Muscle layer of duodenum (tissue), 2 donors: ENCODE measurements at regions not wholly inside any gene's neighbourhood (a gene's known extent, or its start where the extent isn't known, plus 50 kb on each side); places are given as distances from the start of the nearest gene placed in this dataset.

Experiments
- H3K27ac ChIP-seq: one replicate; pipeline ENCODE4 v1.7.0; 2013; ENCODE audit warnings: mild to moderate bottlenecking, low read length
- H3K27me3 ChIP-seq: one replicate; pipeline ENCODE4 v1.7.0; 2013; ENCODE audit warnings: low read depth, mild to moderate bottlenecking, control low read depth, low read length
- H3K36me3 ChIP-seq, 2 donors: one replicate each; pipeline ENCODE4 v1.7.0; 2013; ENCODE audit warnings: low read length in 2 of 2, control low read depth in 1 of 2, mild to moderate bottlenecking in 1 of 2; ENCODE audit not compliant: insufficient read depth in 2 of 2, control insufficient read depth in 1 of 2
- H3K4me1 ChIP-seq, 2 donors: one replicate each; pipeline ENCODE4 v1.7.0; 2013; ENCODE audit warnings: low read length in 2 of 2, mild to moderate bottlenecking in 2 of 2, control low read depth in 1 of 2, moderate library complexity in 1 of 2; ENCODE audit not compliant: insufficient read depth in 2 of 2, control insufficient read depth in 1 of 2
- H3K4me3 ChIP-seq, 2 donors: one replicate each; pipeline ENCODE4 v1.7.0; 2013; ENCODE audit warnings: low read length in 2 of 2, low read depth in 1 of 2, mild to moderate bottlenecking in 1 of 2
- H3K9me3 ChIP-seq, 2 donors: one replicate each; pipeline ENCODE4 v1.7.0; 2013; ENCODE audit warnings: low read length in 2 of 2, control low read depth in 1 of 2, mild to moderate bottlenecking in 1 of 2; ENCODE audit not compliant: control insufficient read depth in 1 of 2
- donor health status: healthy.

DNA sequence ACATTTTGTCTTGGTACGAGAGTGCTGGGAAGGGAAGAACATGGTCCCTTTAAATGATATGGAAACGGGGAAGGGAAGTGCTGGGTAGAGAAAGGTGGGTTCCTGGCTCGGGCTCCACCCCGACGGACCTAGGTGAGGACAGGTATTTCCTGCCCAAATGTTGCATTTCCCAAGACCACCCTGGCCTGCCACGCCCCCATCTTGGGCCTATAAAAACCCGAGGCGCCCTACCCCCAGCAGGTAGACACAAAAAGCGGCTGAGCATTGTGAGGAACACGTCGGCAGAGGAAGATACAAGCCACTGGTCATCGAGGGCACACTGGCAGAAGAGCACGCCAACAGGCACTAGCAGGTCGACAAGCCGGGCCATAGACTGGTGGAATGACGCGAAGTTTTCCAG is 99.4 kb downstream of the AASDHPPT start:
- H3K4me1 ChIP-seq: no peaks in the 10 kb centered on the region
- no peak overlapping the region for H3K27ac ChIP-seq
- H3K36me3 ChIP-seq: no peaks in the 10 kb centered on the region
- H3K9me3 ChIP-seq: no peaks in the 10 kb centered on the region
- no peak overlapping the region for H3K4me3 ChIP-seq
- no peaks in the 10 kb centered on the region for H3K27me3 ChIP-seq

DNA sequence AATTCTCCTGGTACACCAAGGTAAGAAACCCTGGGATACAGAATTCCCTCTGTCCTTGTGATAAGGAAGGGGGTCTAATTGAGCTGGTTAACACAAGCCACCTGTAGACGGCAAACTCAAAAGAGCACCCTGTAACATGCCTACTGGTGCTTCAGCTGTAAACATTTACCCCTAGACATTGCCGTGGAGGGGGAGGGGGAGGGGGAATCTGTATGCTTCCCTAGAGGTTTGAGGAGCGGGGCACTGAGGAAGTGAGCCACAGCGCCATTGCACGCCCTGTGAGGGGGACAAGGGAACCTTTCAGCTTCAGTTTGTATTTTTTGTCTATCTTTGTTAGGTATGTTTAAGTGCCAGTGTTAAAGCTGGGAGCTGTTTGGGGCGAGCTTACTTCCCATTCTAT is 99.8 kb downstream of the AASDHPPT start:
- Histone ChIP-seq H3K4me3 (no peak overlapping the region), H3K27me3 (no peaks in the 10 kb centered on the region), H3K27ac (no peak overlapping the region), H3K9me3 (no peaks in the 10 kb centered on the region), H3K4me1 (no peaks in the 10 kb centered on the region), H3K36me3 (no peaks in the 10 kb centered on the region)

DNA sequence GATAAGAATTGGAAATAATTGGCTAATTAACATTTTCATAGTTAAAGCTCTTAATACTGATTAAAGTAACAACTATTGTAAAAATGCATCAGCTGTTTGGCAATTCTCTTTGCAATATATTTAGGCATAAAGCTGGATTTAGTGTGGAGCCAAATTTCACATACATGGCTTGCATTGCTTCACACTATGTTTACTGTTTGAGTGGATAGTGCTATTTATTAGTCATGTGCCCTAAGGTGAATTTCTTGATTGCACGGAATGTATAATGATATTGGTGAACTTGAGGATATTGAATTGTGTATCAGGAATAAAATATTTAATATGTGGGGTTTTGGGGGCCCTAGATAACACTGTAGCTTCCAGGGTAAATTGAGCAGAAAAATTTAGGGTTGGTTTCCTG is 100.9 kb downstream of the AASDHPPT start:
- Histone ChIP-seq H3K4me1 (no peaks in the 10 kb centered on the region), H3K9me3 (no peaks in the 10 kb centered on the region), H3K36me3 (no peaks in the 10 kb centered on the region), H3K27ac (no peak overlapping the region), H3K27me3 (no peaks in the 10 kb centered on the region), H3K4me3 (no peak overlapping the region)

DNA sequence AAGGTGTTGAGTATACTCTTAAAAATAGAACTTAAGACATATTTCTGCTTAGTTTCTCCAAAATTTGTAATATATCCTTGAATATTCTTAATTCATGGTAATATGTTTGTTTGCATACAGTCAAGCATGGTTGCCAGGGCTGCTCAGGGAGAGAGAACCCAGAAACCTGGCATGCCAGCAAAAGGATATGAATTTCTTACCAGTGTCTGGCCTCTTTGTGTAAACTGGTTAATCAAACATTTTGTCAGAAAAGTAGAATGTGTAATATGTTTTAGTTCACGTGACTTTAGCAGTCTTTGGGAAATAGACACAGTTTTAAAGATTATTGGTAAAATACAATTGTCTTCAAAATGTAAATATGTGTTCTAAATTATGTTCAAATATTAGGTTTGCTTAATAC is 101.6 kb downstream of the AASDHPPT start:
- H3K4me1 ChIP-seq: no peaks in the 10 kb centered on the region
- H3K4me3 ChIP-seq: no peak overlapping the region
- H3K27ac ChIP-seq: no peak overlapping the region
- no peaks in the 10 kb centered on the region for H3K36me3 ChIP-seq
- no peaks in the 10 kb centered on the region for H3K9me3 ChIP-seq
- no peaks in the 10 kb centered on the region for H3K27me3 ChIP-seq

DNA sequence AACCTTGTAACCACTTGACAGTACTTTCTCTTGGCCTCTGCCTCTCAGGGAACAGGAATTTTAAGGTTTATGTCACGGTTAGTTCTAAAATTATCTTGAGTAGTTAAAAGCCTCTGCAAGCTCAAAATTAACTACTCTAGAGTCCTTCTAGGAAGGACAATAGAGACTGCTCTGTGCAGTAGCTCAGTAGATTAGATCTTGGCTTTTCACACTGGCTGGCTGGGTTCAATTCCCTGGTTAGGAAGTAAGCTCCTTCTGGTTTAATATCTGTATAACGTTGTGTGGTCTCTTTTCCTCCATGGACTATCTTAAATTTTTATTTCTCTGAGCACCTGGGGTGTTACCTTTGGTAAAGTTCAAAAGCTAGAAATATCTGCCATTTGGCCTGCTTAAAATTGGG is 109.2 kb downstream of the AASDHPPT start:
- no peaks in the 10 kb centered on the region for H3K27me3 ChIP-seq
- no peak overlapping the region for H3K27ac ChIP-seq
- H3K36me3 ChIP-seq: no peaks in the 10 kb centered on the region
- H3K4me1 ChIP-seq: no peaks in the 10 kb centered on the region
- no peak overlapping the region for H3K4me3 ChIP-seq
- no peaks in the 10 kb centered on the region for H3K9me3 ChIP-seq

DNA sequence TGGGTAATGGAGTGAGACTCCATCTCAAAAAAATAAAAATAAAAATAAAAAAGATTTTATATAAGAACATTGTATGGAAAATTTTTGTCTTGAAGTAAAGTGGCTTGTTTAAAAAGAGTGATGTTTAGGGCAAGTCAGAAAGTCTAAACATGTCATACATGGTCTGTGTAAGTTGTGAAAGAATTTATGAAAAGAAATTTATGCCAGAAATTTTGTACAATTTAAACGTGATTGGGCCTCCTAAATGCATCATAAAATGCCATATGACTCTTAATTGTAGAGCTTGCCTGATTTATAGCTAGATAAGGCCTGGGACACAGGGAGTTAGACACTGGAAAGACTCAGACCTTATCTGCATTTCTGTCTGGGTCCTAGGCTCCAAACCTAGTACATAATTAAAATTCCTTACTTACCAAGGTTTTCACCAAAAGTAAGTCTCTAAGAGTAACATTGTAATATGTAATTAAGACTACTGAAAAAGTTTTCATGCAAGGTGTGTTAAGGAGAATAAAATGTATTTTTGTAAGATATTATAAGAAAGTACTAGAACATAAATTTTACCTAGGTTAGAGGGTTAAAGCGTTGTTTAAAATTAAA is 110.5 kb downstream of the AASDHPPT start:
- Histone ChIP-seq H3K9me3 (no peaks in the 10 kb centered on the region), H3K4me1 (no peaks in the 10 kb centered on the region), H3K27me3 (no peaks in the 10 kb centered on the region)

DNA sequence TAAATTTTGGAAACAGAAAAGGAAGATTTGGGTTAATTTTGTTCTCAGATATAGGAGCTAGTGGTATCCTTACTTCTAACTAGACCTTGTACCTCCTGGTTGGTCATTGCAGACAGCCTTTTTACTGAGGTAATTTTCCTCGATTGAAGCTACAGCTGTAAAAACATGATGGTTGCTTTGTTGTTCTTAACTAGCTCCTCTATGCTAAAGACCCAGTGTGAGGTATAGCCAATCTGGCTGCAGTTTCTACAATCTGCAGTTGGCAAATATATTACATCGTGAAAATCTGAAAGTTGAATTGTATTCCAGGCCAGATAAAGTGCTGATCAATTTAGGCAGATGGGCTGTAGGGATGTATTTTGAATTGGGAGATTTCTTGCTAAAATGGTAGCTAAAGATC is 116.5 kb downstream of the AASDHPPT start:
- Histone ChIP-seq H3K27ac (no peak overlapping the region), H3K4me1 (no peaks in the 10 kb centered on the region), H3K27me3 (no peaks in the 10 kb centered on the region), H3K4me3 (no peak overlapping the region), H3K9me3 (no peaks in the 10 kb centered on the region), H3K36me3 (no peaks in the 10 kb centered on the region)

More for the DNA sequence above, 110.5 kb downstream of the AASDHPPT start:
- no peak overlapping the region for H3K4me3 ChIP-seq
- no peaks in the 10 kb centered on the region for H3K36me3 ChIP-seq
- no peak overlapping the region for H3K27ac ChIP-seq

DNA sequence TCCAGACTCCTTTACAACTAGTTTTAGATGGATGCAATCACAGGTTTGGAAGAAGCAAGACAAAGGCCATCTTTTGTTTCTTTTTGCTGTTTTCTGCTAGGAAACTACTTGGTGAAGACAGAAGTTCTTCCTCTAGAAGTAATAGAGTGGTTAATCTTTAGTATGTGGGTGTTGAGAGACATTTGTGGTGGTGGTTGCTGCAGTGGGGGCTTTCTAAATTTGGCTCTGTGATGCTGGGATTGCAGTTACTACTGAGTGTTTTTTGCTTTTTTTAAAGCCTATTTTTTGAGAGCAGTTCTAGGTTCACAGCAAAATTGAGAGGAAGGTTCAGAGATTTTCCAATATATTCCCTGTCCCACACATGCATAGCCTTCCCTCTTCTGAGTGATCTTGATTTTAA is 120.0 kb downstream of the AASDHPPT start:
- Histone ChIP-seq H3K36me3 (no peaks in the 10 kb centered on the region), H3K27me3 (no peaks in the 10 kb centered on the region), H3K4me1 (no peaks in the 10 kb centered on the region), H3K4me3 (no peak overlapping the region), H3K9me3 (no peaks in the 10 kb centered on the region), H3K27ac (no peak overlapping the region)

DNA sequence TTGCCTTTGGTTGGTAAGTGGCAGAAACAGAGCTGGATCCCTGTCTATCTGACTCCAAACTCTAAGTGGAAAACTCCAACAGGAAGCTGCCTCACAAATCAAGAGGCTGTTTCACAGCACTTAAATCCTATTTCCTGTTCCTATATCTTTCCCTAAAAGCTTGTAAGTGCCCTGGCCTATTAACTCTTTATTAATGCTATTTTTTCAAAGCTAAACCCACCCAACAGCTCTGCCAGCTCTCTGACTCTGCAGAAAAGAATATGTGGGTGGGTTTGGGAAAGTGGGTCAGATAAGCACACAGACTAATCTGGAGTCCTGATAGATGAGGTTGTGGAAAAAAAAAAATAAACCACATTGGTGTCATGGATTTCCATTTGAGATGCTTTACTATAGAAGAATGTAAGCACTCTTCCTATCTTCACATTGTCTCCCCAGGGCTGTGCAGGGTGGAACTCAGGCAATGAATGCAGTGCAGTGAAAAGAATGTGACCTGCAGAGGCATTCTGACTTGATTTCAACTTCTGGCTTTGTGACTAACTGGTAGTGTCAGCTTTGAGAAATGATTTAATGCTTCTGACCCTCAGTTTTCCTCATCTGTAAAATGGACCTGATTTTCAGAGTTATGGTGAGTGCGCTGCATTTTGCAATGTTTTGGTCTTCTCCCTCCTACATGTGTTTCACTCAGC is 125.6 kb downstream of the AASDHPPT start:
- no peaks in the 10 kb centered on the region for H3K4me1 ChIP-seq
- H3K4me3 ChIP-seq: no peak overlapping the region
- H3K9me3 ChIP-seq: no peaks in the 10 kb centered on the region
- no peaks in the 10 kb centered on the region for H3K27me3 ChIP-seq
- H3K36me3 ChIP-seq: no peaks in the 10 kb centered on the region
- H3K27ac ChIP-seq: no peak overlapping the region

DNA sequence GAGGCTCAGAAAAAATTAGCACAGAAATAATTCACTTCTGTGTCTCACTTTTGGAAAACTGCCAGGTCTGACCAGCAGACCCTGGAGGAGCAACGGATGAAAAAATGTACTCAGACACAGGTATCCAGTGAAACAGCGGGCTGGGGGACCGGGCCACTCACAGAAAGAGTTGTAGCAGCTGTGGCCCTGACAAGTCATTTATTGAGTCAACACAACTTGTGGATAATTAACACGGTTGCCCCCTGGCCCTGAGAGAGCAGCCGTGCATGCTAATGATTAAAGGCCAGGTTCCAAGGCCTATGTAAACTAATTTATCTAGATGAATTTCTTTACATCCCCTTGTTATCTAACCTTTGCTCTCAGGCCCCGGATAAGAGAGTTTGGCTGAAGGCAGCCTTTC is 131.3 kb downstream of the AASDHPPT start:
- Histone ChIP-seq H3K4me3 (no peak overlapping the region), H3K9me3 (no peaks in the 10 kb centered on the region), H3K4me1 (no peaks in the 10 kb centered on the region), H3K27me3 (no peaks in the 10 kb centered on the region), H3K36me3 (no peaks in the 10 kb centered on the region), H3K27ac (no peak overlapping the region)

DNA sequence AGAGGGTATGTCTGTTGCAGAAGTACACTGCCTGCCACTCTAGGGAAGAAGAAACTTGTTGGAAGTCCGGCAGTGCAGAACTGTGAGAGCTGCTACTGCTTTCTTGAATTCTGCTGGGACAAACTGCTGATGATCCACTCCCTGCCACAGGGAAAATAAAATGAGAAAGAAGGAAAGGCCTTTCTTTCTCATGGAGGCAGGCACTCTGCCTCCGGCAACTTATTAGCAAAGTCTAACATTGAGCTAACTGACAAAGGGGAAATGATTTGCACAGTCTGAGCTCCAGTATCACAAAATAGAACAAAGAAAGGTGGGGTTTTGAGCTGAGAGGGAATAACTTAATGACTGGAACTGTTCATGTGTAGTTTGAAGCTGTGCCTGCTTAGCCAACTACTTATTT is 134.6 kb downstream of the AASDHPPT start:
- Histone ChIP-seq H3K9me3 (no peaks in the 10 kb centered on the region), H3K36me3 (no peaks in the 10 kb centered on the region), H3K27ac (no peak overlapping the region), H3K27me3 (no peaks in the 10 kb centered on the region), H3K4me3 (no peak overlapping the region), H3K4me1 (no peaks in the 10 kb centered on the region)

DNA sequence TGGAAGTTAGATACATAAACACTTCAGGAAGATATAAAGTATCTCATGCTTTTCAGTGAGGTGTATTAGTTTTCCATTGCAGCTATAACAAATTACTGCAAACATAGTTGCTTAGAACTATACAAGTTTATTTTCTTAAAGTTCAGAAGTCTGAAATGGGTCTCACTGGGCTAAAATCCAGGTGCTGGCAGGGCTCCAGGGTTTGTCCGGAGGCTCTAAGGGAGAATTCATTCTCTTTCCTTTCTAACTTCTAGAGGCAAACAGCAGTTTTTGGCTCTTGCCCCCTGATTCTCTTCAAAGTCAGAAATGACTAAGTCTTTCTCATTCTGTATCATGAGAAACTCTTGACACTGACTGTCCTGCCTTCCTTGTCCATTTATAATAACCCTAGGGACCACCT is 138.8 kb downstream of the AASDHPPT start:
- Histone ChIP-seq H3K9me3 (no peaks in the 10 kb centered on the region), H3K36me3 (no peaks in the 10 kb centered on the region), H3K4me3 (no peak overlapping the region), H3K27me3 (no peaks in the 10 kb centered on the region), H3K4me1 (no peaks in the 10 kb centered on the region), H3K27ac (no peak overlapping the region)
